ENCODE measurements at regions not wholly inside any gene's neighbourhood (a gene's known extent, or its start where the extent isn't known, plus 50 kb on each side); places are given as distances from the start of the nearest gene placed in this dataset.

DNA sequence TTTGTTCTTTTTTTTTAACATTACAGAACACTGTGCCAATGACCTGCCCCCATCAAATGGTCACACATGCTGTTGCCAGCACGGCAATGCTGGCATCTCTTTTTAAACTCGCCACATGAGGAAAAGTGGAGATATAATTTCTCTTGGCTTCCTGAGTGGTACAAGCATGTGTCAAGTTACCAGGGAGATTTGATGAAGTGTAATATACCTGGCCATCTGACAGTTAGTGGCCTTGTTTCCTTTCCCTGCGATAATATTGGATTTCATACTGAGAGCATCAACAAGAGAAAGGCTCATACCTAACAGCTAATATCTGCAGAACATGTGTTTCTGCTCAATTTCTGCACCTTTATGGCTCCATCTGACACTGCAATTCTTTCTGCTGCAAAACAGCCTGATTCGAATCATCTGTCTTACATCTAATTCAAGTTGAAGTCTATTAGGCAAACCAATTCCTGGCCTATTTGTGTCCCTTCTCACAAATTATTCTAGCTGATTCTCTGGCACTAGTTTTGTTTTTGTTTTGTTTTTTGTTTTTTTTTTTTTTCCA lies 519.5 kb downstream of the PREX1 start:
- no peak for TF ChIP-seq POLR2A (IDR thresholded peaks at IDR 0.05)
- TF ChIP-seq, protein P1, sequence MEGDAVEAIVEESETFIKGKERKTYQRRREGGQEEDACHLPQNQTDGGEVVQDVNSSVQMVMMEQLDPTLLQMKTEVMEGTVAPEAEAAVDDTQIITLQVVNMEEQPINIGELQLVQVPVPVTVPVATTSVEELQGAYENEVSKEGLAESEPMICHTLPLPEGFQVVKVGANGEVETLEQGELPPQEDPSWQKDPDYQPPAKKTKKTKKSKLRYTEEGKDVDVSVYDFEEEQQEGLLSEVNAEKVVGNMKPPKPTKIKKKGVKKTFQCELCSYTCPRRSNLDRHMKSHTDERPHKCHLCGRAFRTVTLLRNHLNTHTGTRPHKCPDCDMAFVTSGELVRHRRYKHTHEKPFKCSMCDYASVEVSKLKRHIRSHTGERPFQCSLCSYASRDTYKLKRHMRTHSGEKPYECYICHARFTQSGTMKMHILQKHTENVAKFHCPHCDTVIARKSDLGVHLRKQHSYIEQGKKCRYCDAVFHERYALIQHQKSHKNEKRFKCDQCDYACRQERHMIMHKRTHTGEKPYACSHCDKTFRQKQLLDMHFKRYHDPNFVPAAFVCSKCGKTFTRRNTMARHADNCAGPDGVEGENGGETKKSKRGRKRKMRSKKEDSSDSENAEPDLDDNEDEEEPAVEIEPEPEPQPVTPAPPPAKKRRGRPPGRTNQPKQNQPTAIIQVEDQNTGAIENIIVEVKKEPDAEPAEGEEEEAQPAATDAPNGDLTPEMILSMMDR (IDR thresholded peaks at IDR 0.05) = no peak

Measured in esophagus squamous epithelium (tissue), 4 donors.